C4-2B (cell line): ENCODE measurements at regions not wholly inside any gene's neighbourhood (a gene's known extent, or its start where the extent isn't known, plus 50 kb on each side); places are given as distances from the start of the nearest gene placed in this dataset.

Experiments used
- H3K27ac ChIP-seq: fragments of 450-650 bp; 2 replicates; pipeline ENCODE4 v1.5.1; 2017
- CTCF ChIP-seq: fragments of 450-650 bp; conservative IDR thresholded peaks from 2 replicates; pipeline ENCODE4 v1.5.1; 2017; ENCODE audit warnings: mild to moderate bottlenecking
- ZFX ChIP-seq: fragments of 450-650 bp; IDR thresholded peaks from 2 replicates; pipeline ENCODE4 v1.6.1; 2017

DNA sequence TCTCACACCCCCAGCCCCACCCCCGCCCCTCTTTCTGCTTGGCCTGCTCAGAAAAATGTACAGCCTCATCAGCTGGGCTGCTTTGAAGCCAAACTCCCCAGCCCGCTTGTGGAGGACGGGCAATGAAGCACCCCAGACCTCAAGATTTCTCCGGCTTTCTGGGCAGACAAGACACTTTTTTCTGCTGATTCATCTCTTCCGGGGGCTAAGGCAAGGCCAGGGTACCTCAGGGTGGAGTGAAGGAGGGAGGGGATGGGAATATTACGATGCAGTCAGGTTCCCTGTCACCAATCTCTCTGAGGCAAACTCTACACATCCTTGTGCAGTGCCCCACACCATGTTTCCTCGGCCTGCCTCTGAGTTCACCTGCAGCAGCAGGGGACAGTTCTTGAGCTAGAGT, 66.9 kb upstream of the ATP6AP2 start:
- TF ChIP-seq CTCF (no peak), ZFX (no peak)
- 0 out of 2 replicates have a peak overlapping the region, but pooled peaks have one; percentile 9 for H3K27ac ChIP-seq

DNA sequence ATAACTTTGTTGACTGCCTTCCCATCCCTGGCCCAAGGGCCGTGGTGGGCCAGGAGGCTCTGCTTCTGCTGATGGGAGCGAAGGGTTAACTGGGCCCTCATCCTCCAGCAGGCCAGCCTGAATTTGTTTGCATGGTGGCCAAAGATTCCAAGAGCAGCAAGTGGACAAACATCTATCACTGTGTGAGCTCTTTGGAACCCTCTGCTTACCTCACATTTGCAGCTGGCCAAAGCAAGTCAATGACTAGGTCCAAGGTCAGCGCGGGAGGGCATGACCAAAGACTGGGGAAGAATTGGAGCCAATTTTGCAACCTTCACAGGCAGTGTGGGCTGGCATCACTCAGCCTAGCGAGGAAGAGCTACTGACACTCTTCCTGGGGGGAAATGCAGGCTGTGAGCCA, 67.8 kb upstream of the ATP6AP2 start:
- H3K27ac ChIP-seq, result no peak overlapping the region
- TF ChIP-seq CTCF, result no peak
- TF ChIP-seq ZFX, result no peak

DNA sequence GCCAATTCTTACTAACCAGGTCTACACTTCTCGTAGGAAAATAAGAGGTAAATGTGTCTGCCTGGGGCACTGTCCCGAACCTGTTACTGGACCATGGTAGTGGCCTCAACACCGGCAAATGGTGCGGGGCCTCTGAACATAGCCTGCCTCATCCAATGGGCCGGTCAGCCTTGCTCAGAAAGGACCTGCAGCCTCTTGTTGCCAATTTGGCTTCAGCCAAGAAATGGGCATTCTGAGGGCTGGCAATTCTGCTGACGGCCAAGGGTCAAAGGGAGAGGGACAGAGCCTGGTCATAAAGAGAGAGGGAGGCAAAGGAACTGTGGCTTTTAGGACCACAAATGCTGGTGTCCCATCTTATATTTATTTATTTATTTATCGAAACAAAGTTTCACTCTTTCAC, 69.5 kb upstream of the ATP6AP2 start:
- no peak overlapping the region for H3K27ac ChIP-seq
- TF ChIP-seq CTCF (no peak), ZFX (no peak)

DNA sequence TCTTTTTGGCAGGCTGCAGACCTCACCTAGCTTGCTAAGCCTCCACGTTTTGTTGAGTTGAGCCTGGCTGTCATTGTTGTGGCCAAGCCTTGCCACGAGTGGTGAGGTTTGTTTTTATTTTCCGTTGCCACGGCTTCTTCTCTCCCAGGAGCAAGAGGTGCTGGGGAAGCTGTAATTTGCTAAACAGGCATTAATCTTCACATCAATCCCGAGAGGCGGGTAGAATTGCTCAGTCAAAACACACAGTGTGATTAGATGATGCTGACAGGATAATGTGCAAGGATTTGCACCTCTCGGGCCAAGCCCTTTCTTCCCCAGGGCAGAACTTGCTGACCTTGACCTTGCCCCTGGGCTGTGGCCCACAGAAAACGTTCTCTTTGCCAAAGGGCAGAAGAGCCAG, 72.2 kb upstream of the ATP6AP2 start:
- TF ChIP-seq ZFX (no peak), CTCF (no peak)
- H3K27ac ChIP-seq, result no peak overlapping the region

- H3K27ac ChIP-seq, result no peak overlapping the region
- no peak for TF ChIP-seq ZFX
- no peak for TF ChIP-seq CTCF
Measured at GRCh38 chrX:40506201-40506985, 74.4 kb upstream of the ATP6AP2 start.

DNA sequence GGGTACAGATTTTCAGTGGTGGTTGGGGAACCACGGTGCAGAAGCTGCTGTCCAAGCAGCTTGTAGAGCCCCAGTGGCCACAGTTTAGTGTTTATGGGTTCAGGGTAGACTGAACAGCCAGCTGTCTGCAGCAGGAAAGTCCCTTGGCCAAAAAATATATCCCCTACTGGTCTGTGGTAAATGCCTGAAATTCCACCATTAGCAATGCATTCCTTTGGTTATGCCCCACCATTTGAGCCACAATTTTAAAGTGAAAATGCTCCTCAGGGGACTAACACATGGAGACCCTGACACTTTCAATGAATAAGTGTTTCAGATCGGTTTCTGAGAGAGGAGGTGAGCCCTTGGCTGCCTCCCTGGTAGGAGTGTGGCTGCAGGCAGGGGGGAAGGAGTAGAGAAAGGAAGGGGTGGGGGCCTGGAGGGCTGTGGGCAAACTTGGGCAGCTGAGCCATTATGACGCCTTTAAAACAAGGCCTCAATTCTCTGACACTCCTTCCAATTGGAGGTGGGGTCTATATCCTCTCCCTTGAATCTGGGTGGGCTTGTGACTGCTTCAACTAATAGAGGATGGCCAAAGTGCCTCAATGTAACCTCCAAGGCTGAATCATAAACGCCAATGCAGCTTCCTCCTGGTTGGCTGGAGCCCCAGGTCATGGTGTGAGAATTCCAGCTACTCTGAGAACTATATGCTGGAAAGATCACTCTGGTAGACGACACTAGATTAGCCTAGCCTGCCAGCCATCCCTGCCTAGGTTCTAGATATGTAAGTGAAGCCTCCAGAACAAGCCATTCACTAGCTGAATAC, 75.8 kb upstream of the ATP6AP2 start:
- no peak overlapping the region for H3K27ac ChIP-seq
- no peak for TF ChIP-seq ZFX
- TF ChIP-seq CTCF, result no peak

DNA sequence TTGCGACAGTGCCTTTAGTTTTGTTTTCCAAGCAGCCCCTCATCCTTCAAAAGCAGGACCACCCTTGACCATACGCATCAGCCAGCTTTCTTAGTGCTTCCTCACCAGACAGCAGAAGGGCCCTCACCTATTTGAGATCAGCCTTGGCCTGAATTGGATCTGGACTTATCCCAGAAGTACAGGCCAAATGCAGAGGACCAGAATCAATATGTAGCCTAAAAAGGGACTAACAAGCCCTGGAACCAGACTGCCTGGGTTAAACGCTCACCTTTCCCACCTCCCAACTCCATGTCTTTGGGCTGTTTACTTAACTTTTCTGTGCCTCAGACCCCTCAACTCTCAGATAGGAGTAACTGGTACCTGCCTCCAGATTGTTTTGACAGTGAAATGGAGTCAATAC, 77.7 kb upstream of the ATP6AP2 start:
- no peak for TF ChIP-seq CTCF
- TF ChIP-seq ZFX, result no peak
- no peak overlapping the region for H3K27ac ChIP-seq
